GM21447 (cell line): ENCODE measurements at regions not wholly inside any gene's neighbourhood (a gene's known extent, or its start where the extent isn't known, plus 50 kb on each side); places are given as distances from the start of the nearest gene placed in this dataset.

Experiments used
- ATAC-seq: cut with Tn5 transposase; IDR thresholded peaks from one replicate; pipeline ENCODE4 v1.9.1; 2021; ENCODE audit not compliant: unreplicated experiment

- ATAC-seq = no peak
These were observed 393.1 kb downstream of the TAF11L14 start for GRCh38 chr5:18027241-18027867.

GRCh38 chr5:18028036-18028435 is 393.8 kb downstream of the TAF11L14 start:
- no peak for ATAC-seq

- ATAC-seq = no peak
These were observed 398.5 kb downstream of the TAF11L14 start for GRCh38 chr5:18032744-18033143.

DNA sequence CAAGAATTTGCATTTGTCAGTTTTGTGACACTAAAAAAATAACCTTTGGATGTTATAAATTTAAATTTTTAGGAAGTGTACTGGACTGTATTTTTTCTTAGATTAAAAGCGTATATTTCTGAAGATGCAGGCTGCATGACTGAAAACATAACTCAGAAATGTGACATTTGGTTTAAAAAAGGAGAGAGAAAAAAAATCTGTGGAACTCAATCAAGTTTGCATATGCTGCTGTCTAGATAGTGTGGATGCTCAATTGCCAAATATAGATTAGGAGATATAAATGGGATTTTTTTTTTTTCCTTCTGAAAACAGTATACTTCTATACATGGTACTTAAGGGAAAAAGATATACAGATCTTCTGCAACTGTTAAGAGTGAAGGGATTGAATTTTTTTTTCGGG is 402.3 kb downstream of the TAF11L14 start:
- no peak for ATAC-seq

- ATAC-seq = no peak
These were observed 403.5 kb downstream of the TAF11L14 start for GRCh38 chr5:18037718-18038117.

- no peak for ATAC-seq
These were observed 409.1 kb downstream of the TAF11L14 start for GRCh38 chr5:18043344-18043743.

DNA sequence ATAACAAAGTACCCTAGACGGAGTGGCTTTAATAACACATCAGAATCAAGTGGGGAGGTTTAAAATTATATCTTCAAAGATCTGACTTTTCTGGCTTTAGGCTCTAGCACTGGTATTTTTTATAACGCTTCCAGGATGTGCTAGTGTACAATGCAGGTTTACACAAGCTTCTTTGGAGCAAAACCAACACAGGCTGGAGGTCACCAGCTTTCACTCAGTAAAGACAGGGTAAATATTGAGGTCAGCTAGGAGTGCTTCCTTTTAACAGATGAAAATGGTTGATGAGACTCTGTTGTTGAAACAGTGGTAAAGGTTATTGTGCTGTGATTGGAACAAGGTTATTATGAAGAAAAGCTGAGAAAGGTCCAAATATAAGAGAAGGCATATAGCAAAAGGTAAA is 414.2 kb downstream of the TAF11L14 start:
- no peak for ATAC-seq

DNA sequence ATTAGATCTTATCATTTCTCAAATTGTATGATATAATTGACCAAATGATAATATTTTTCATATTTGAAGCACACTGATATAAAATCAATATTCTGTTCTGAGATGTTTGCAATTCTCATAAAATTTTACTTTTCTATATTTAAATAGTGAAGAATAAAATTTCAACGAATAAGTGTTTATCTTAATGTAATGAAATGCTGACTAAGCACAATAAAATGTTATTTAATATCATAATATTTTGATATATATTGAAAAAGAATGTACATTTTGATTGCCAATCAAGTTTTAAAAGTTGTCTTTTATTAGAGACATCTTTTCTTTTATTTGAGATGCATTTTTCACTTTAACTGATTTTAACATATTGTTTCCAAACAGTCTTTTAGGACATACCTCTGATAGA is 416.1 kb downstream of the TAF11L14 start:
- ATAC-seq = no peak

DNA sequence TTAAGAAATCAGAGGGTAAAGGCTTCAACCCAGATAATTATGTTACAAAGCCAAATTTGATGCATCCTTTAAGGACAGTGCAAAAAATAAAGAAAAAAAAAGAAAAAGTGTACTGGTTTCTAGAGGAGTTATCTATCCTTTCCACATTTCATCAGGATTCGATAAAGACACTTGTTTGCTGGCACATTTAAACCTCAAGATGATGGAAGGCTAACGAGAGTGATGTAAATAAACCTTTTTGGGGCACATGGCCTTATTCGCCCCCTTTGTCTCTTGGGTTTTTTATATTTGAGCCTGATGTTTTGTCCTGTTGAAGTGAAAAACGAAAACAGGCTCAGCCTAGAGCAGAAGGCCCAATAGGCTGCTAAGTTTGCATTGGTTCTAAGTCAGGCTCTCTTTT is 416.5 kb downstream of the TAF11L14 start:
- no peak for ATAC-seq

GRCh38 chr5:18051953-18052352 is 417.7 kb downstream of the TAF11L14 start:
- no peak for ATAC-seq

GRCh38 chr5:18052569-18052968 is 418.3 kb downstream of the TAF11L14 start:
- no peak for ATAC-seq

DNA sequence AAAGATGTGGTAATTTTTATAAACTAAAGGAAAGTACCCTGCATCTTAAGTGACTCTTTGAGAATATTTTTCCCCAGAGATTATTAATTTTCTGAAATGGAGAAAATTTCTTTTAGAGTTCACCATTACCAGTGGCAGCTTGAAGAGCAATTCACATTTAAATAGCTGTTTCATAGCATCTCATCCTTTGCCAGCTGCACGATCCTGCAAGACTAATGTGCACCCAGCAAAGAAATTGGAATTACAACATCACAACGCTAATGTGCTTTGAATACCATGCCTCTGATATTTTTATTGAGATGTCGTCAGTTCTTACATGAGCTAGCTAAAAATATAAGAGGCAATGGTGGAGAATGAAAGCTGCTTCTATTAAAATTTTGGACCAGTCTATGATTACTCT is 423.5 kb downstream of the TAF11L14 start:
- no peak for ATAC-seq

GRCh38 chr5:18067615-18068014 is 433.4 kb downstream of the TAF11L14 start:
- no peak for ATAC-seq

- ATAC-seq = no peak
These were observed 434.6 kb downstream of the TAF11L14 start for GRCh38 chr5:18068826-18069225.

DNA sequence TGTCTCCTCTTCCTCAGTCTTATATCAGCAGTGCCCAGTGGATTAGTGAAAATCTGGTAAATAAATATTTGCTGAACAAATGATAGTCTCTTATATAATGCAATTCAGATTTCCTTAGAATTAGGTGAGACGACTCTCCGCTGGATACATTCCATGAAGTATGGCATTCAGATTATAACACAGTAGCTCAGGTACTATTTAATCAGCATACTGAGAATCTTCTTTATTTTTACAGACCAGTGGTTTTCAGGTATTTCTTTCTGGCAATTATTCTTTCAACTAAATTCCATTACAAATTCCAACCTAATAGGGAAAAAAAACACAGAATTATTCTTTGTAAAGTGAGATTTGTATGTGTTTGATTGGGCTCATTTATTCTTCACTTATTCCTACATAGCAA is 435.5 kb downstream of the TAF11L14 start:
- no peak for ATAC-seq

DNA sequence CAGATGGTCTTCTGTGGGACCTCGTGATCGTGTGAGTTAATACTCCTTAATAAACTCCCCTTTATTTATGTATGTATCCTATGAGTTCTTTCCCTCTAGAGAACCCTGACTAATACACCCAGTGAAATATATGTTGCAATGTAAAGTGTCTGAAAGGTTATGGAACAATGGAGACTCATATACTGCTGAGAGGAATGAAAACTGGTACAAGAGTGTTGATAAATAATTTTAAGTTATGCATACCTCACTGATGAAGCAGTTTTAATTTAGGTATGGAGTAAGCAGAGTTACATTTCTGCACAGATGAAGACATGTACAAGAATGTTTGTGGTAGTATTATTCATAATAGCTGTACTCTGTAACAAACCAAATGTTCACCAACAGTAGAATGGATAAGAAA is 438.3 kb downstream of the TAF11L14 start:
- no peak for ATAC-seq

- no peak for ATAC-seq
These were observed 440.7 kb downstream of the TAF11L14 start for GRCh38 chr5:18074961-18075360.

GRCh38 chr5:18078157-18078556 is 443.9 kb downstream of the TAF11L14 start:
- ATAC-seq = no peak

DNA sequence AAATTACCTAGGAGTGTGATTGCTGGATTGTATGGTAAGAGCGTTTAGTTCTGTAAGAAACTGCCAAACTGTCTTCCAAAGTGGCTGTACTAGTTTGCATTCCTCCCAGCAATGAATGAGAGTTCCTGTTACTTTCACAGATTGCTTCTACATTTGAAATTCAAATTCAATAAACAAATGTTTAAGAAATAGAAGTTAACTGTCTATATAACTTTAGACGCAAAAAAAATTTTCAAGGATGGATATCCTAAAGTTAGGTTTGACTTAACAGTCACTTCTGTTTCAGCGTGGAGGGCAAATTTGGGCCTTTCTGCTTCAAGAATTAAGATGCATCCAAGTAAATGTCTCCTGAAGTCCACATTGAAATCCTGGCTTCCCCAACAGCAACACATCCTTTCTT is 445.6 kb downstream of the TAF11L14 start:
- no peak for ATAC-seq

GRCh38 chr5:18088020-18088579 is 453.8 kb downstream of the TAF11L14 start:
- ATAC-seq = no peak

DNA sequence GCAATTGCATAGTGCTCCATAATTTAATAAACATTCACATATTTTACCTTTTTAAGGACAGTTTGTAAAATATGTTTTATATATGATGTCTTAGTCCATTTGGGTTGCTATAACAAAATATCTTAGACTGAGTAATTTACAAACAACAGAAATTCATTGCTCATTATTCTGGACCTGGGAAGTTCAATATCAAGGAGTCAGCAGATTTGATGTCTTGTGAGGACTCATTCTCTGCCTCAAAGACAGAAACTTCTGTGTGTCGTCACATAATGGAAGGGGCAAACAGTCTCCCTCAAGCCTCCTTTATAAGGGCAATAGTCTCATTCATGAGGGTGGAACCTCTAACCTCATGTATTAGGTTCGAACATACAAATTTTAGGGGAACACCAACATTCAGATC is 455.9 kb downstream of the TAF11L14 start:
- ATAC-seq = no peak

DNA sequence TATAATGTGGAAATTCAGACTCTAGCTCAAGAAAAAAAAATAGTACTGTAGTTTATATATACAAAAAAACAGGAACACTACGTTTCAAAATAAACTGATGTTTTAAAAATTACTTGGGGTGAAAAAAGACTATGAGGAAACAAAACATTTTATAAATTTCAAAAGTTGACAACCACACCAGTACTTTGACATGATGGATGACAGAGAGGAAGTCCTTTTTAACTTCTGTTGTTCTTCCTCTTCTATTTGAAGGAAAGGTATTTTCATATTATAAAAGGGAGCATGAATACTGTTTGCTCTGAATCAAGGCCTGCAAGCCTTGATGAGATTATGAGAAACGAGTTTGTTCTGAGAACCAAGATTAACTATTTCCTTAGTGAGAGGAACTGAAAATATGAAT is 456.9 kb downstream of the TAF11L14 start:
- no peak for ATAC-seq

DNA sequence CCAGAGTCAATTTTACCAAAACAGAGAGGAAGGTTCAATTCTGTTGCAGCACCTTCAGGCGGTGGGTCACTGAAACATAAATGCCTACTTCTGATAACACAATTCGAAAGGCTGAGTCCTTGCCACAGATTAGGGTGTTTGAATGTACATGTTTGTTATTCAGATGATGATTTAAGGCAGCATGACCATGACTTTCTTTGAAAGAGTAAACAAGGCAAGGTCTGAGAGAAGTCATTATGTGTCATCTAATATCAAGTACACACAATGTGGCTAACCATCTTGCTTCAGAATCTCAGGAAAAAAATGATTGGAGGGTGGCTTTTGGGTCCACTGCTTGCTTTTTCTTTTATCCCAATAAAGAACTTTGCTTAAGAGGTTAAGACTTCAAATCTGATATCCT is 457.5 kb downstream of the TAF11L14 start:
- no peak for ATAC-seq
